Activated CD4-positive, alpha-beta T cell treated with anti-CD3 and anti-CD28 coated beads for 36 hours (primary cell): ENCODE measurements at regions not wholly inside any gene's neighbourhood (a gene's known extent, or its start where the extent isn't known, plus 50 kb on each side); places are given as distances from the start of the nearest gene placed in this dataset.

ENCODE experiments used
- ATAC-seq: fragments of 200-7000 bp; cut with Tn5 transposase; one replicate; pipeline ENCODE4 v1.10.0; 2021; ENCODE audit warnings: mild to moderate bottlenecking, moderate library complexity
- CTCF ChIA-PET: fragments of 350-600 bp; sonication (Branson Sonifier 250); formaldehyde crosslinking; loops from one replicate; lab custom pipeline; 2021; ENCODE audit warnings: antibody characterized with exemption; lab: Charles Lee
- POLR2A ChIA-PET: fragments of 350-600 bp; sonication (Branson Sonifier 250); formaldehyde crosslinking; loops from one replicate; lab custom pipeline; 2021; ENCODE audit warnings: antibody characterized with exemption, inconsistent platforms; lab: Charles Lee
- DNase-seq: peaks from one replicate; pipeline ENCODE4 v3.0.0-alpha.2; 2020
- H3K27ac Mint-ChIP-seq: one replicate; pipeline ENCODE4 v1.8.0; 2021; ENCODE audit warnings: mixed read lengths
- H3K27me3 Mint-ChIP-seq: one replicate; pipeline ENCODE4 v1.8.0; 2021; ENCODE audit warnings: mixed read lengths
- H3K36me3 Mint-ChIP-seq: one replicate; pipeline ENCODE4 v1.8.0; 2021; ENCODE audit warnings: low read depth, mixed read lengths
- H3K4me1 Mint-ChIP-seq: one replicate; pipeline ENCODE4 v1.8.0; 2021; ENCODE audit warnings: mixed read lengths
- H3K4me3 Mint-ChIP-seq: one replicate; pipeline ENCODE4 v1.8.0; 2021; ENCODE audit warnings: mild to moderate bottlenecking, moderate library complexity, mixed read lengths
- H3K9me3 Mint-ChIP-seq: one replicate; pipeline ENCODE4 v1.8.0; 2021; ENCODE audit warnings: low read depth, mixed read lengths
- intact Hi-C, 2 experiments: fragments of 100-400 bp; cut with DNase I in 1 of 2; cut with micrococcal nuclease in 1 of 2; formaldehyde crosslinking; loops; one replicate each; pipeline versions ENCODE4 v1.14.2 to v1.15.1; 2022 to 2024; cut with DNase I, micrococcal nuclease

DNA sequence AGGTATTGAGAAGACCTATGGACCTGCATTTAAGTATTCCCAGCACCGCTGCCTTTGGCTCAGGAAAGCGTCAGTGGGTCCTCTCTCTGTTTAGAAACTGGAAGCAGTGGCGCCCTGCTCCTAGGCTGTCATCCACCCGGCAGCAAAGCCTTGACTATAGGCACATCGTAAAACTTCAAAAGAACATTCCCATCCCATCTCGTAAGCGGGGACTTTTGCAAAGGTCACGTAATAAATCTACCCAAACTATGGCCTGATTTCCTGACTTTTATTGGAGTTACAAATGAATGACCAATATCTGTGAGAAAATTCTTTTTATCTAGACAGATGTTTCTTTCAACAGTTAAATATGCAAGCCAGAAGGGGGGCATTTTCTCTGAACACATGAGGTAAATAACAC is 115.8 kb upstream of the TCERG1L start:
- Mint-ChIP-seq H3K9me3 (no peaks in the 10 kb centered on the region), H3K27me3 (peaks cover 5% of the 10 kb centered on the region), H3K4me1 (no peaks in the 10 kb centered on the region), H3K4me3 (no peak overlapping the region), H3K36me3 (no peaks in the 10 kb centered on the region), H3K27ac (no peak overlapping the region)
- POLR2A ChIA-PET: no interaction called here
- intact Hi-C loops: no loop called here
- DNase-seq: no peak
- ATAC-seq: no peak
- CTCF ChIA-PET: no interaction called here

GRCh38 chr10:131427901-131428300 is 116.4 kb upstream of the TCERG1L start:
- ATAC-seq (no peak), DNase-seq (no peak)
- Mint-ChIP-seq H3K27ac (no peak overlapping the region), H3K36me3 (no peaks in the 10 kb centered on the region), H3K4me1 (no peaks in the 10 kb centered on the region), H3K9me3 (no peaks in the 10 kb centered on the region), H3K4me3 (no peak overlapping the region), H3K27me3 (peaks cover 5% of the 10 kb centered on the region)
- CTCF ChIA-PET: no interaction called here
- intact Hi-C loops: no loop called here
- POLR2A ChIA-PET: no interaction called here

DNA sequence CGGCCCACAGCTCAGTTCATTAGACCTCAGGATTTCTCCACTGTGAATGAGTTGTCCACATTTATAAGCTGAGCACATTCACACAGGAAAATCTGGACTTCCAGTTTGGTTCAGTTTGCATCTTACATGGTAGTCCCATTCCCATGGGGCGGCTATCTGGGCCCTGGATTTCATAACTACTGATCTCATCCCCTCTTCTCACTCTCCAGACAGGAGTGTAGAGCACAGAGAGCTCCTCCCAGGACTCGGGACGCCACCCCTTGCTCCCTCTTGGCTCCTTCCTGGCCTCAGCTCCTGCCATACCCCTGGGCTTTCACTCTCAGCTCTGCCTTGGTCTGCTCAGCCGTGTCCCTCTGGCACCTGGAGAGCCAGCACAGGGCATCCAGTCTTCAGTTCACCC is 117.6 kb upstream of the TCERG1L start:
- ChIA-PET CTCF (no interaction called here), POLR2A (no interaction called here)
- DNase-seq (no peak), ATAC-seq (no peak)
- H3K4me3 Mint-ChIP-seq: no peak overlapping the region
- H3K27me3 Mint-ChIP-seq: peaks cover 5% of the 10 kb centered on the region
- intact Hi-C loops: no loop called here
- H3K27ac Mint-ChIP-seq: no peak overlapping the region
- no peaks in the 10 kb centered on the region for H3K9me3 Mint-ChIP-seq
- no peaks in the 10 kb centered on the region for H3K4me1 Mint-ChIP-seq
- no peaks in the 10 kb centered on the region for H3K36me3 Mint-ChIP-seq

- DNase-seq (no peak), ATAC-seq (no peak)
- H3K36me3 Mint-ChIP-seq: no peaks in the 10 kb centered on the region
- H3K27me3 Mint-ChIP-seq: peaks cover 5% of the 10 kb centered on the region
- no peak overlapping the region for H3K4me3 Mint-ChIP-seq
- H3K9me3 Mint-ChIP-seq: no peaks in the 10 kb centered on the region
- no peak overlapping the region for H3K27ac Mint-ChIP-seq
- H3K4me1 Mint-ChIP-seq: no peaks in the 10 kb centered on the region
- intact Hi-C loops: no loop called here
- POLR2A ChIA-PET: no interaction called here
- CTCF ChIA-PET: no interaction called here
Measured at GRCh38 chr10:131429942-131430341, 118.4 kb upstream of the TCERG1L start.

GRCh38 chr10:131430716-131431412 is 119.3 kb upstream of the TCERG1L start:
- Mint-ChIP-seq H3K9me3 (no peaks in the 10 kb centered on the region), H3K27me3 (peaks cover 5% of the 10 kb centered on the region), H3K36me3 (no peaks in the 10 kb centered on the region), H3K27ac (no peak overlapping the region), H3K4me3 (no peak overlapping the region), H3K4me1 (no peaks in the 10 kb centered on the region)
- DNase-seq (no peak), ATAC-seq (no peak)
- CTCF ChIA-PET: no interaction called here
- intact Hi-C loops: no loop called here
- POLR2A ChIA-PET: no interaction called here

GRCh38 chr10:131431533-131431932 is 120.0 kb upstream of the TCERG1L start:
- Mint-ChIP-seq H3K27ac (no peak overlapping the region), H3K4me3 (no peak overlapping the region), H3K27me3 (peaks cover 5% of the 10 kb centered on the region), H3K4me1 (no peaks in the 10 kb centered on the region), H3K36me3 (no peaks in the 10 kb centered on the region), H3K9me3 (no peaks in the 10 kb centered on the region)
- ATAC-seq (no peak), DNase-seq (no peak)
- CTCF ChIA-PET: no interaction called here
- POLR2A ChIA-PET: no interaction called here
- intact Hi-C loops: no loop called here

GRCh38 chr10:131431978-131432690 is 120.6 kb upstream of the TCERG1L start:
- no peak for ATAC-seq
- POLR2A ChIA-PET: no interaction called here
- Mint-ChIP-seq H3K27ac (no peak overlapping the region), H3K27me3 (peaks cover 5% of the 10 kb centered on the region), H3K9me3 (no peaks in the 10 kb centered on the region), H3K36me3 (no peaks in the 10 kb centered on the region), H3K4me1 (no peaks in the 10 kb centered on the region), H3K4me3 (no peak overlapping the region)
- intact Hi-C loops: no loop called here
- CTCF ChIA-PET: no interaction called here
- DNase-seq: no peak

DNA sequence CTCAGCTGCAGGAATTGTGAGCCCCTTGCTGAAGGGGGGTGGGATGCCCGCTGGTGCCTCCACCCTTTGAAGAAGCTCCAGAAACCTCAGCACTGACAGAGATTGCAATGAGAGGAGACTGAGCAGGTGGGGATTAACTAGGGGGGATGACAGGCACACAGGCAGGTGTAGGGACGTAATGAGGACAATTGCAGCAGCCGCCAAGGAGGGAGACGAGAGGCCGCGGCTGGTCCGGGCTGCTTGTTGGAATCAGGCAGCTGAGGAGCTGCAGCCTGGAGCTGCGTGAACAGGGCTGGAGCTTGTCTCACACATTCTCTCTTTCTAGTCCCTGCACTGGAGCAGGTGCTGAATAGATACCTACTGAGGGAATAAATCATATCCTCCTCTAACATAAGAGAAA is 122.0 kb upstream of the TCERG1L start:
- POLR2A ChIA-PET: no interaction called here
- CTCF ChIA-PET: no interaction called here
- ATAC-seq: no peak
- Mint-ChIP-seq H3K27me3 (peaks cover 5% of the 10 kb centered on the region), H3K4me1 (no peaks in the 10 kb centered on the region), H3K9me3 (no peaks in the 10 kb centered on the region), H3K27ac (no peak overlapping the region), H3K36me3 (no peaks in the 10 kb centered on the region), H3K4me3 (no peak overlapping the region)
- DNase-seq: no peak
- intact Hi-C loops: no loop called here

GRCh38 chr10:131435232-131435631 is 123.7 kb upstream of the TCERG1L start:
- Mint-ChIP-seq H3K36me3 (no peaks in the 10 kb centered on the region), H3K9me3 (no peaks in the 10 kb centered on the region), H3K27me3 (peaks cover 3% of the 10 kb centered on the region), H3K27ac (no peak overlapping the region), H3K4me1 (no peaks in the 10 kb centered on the region), H3K4me3 (no peak overlapping the region)
- POLR2A ChIA-PET: no interaction called here
- ATAC-seq (no peak), DNase-seq (no peak)
- CTCF ChIA-PET: no interaction called here
- intact Hi-C loops: no loop called here

GRCh38 chr10:131435760-131436457 is 124.4 kb upstream of the TCERG1L start:
- DNase-seq (no peak), ATAC-seq (no peak)
- intact Hi-C loops: no loop called here
- no peak overlapping the region for H3K27ac Mint-ChIP-seq
- H3K4me1 Mint-ChIP-seq: no peaks in the 10 kb centered on the region
- H3K27me3 Mint-ChIP-seq: peaks cover 2% of the 10 kb centered on the region
- ChIA-PET POLR2A (no interaction called here), CTCF (no interaction called here)
- H3K4me3 Mint-ChIP-seq: no peak overlapping the region
- no peaks in the 10 kb centered on the region for H3K36me3 Mint-ChIP-seq
- no peaks in the 10 kb centered on the region for H3K9me3 Mint-ChIP-seq

DNA sequence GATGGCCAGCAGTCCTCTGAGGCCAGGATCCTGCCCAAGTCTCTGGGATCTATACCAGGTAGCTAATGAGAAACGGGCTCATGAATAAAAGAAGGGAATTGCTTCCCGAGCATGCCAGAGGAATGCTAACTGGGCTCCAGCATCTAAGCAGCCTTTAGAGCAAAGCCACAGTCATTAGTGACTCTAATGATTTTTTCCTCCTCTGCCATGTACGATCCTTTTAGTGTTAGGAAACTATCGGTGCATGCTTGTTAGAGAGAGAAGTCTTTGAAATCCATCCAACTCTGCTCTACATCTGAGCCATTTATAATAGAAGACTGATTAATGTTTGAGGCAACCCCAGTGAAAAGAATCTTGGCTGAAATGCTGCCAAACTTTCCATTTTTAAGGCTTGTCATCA is 124.9 kb upstream of the TCERG1L start:
- intact Hi-C loops: no loop called here
- H3K9me3 Mint-ChIP-seq: no peaks in the 10 kb centered on the region
- no peaks in the 10 kb centered on the region for H3K4me1 Mint-ChIP-seq
- ChIA-PET CTCF (no interaction called here), POLR2A (no interaction called here)
- no peak for DNase-seq
- no peak overlapping the region for H3K27ac Mint-ChIP-seq
- no peak for ATAC-seq
- H3K36me3 Mint-ChIP-seq: no peaks in the 10 kb centered on the region
- H3K4me3 Mint-ChIP-seq: no peak overlapping the region
- peaks cover 4% of the 10 kb centered on the region for H3K27me3 Mint-ChIP-seq
